HG03432 (cell line): ENCODE measurements at regions not wholly inside any gene's neighbourhood (a gene's known extent, or its start where the extent isn't known, plus 50 kb on each side); places are given as distances from the start of the nearest gene placed in this dataset.
"Not testable (repeated sequence)": the region's sequence is repeated elsewhere in the genome, so short reads cannot be mapped to it uniquely, and the experiment has no call there.

Experiments
- ATAC-seq: cut with Tn5 transposase; IDR thresholded peaks from one replicate; pipeline ENCODE4 v1.9.1; 2021; ENCODE audit warnings: mild to moderate bottlenecking, moderate library complexity; ENCODE audit not compliant: unreplicated experiment

DNA sequence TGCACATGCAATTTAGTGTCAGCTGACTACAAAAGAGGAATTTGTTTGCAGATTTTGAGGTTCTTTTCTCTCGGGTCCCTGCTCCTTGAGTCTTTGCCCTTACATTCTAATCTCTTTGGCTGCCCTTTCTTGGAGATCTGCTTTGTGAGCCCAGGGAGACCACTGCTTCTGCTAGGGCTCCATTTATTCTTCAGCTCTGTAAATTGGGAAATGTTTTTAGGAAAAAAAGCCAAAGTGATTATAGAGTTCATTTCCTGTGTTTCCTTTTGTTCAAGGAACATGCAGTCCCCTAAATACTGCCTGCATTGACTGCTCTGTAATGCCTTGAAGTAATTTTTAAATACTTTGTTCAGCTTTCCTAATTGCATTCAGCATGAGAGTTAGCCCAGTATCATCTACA, 197.4 kb downstream of the CSNK1G3 start:
- ATAC-seq: no peak

DNA sequence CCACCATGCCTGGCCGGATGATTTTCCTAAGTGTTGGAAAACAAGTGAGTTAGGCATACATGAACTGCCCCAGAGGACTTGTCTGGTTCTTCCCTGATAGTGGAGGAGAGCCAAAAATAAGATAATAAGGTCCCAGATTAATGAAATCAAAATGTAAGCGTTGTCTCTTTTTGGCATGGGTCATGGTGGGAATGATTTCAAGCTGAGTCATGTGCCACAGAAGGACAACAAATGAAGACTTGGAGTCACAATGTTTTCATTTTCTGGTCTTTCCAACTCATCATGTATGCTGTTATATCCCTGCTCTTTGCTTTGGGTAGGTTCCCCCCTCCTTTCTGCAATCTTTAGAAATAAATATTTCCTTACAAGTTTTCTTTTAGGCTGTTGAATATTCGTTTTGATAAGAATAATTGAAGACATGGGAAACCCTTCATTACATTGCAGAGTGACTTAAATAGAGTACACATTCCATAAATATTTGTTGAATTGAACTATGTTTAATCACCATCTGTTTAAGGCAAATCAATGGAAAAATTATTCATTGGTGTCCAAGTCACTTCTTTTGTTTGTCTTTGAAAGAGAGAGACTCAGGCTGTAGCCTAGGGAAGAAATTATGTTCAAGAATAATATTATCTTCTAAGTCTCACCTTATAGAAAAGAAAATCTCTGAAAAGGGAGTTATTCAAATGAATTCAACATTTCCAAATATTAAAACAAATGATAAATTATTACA, 196.3 kb downstream of the CSNK1G3 start:
- ATAC-seq: no peak

DNA sequence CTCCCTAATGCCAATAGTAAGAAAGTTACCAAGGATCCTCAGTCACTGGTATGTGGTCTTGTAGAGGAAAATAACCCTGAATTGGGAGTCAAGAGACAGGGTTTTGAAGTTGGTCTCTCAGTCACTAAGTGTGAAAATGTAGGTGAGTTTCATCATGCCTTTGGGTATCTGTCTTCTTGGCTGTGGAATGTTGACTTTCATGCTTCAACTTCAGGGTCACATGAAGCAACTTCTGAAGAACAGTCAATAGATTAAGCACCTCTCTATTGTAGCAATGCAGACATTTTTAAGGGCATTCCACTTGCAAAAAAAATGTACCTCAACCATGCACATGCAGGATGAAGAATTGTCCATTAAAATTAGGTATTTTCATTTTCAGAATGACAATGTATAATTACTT, 194.6 kb downstream of the CSNK1G3 start:
- no peak for ATAC-seq

DNA sequence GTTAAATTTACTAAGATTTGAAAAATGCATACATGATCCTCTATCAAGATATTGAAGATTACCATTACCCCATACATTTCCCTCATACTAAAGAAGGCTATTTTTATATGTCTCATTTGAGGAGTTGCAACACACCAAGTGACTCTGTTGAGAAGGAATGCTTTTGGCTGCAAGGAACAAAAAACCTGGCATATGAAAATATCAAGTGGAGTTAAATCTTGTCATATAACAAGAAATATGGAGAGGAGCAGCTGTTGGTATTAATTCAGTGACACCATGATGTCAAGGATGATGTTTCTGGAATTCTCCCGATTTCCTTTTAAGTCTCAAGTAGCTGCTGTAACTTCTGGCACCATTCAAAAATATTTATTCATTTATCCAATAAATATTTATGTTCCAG, 193.8 kb downstream of the CSNK1G3 start:
- ATAC-seq: no peak

DNA sequence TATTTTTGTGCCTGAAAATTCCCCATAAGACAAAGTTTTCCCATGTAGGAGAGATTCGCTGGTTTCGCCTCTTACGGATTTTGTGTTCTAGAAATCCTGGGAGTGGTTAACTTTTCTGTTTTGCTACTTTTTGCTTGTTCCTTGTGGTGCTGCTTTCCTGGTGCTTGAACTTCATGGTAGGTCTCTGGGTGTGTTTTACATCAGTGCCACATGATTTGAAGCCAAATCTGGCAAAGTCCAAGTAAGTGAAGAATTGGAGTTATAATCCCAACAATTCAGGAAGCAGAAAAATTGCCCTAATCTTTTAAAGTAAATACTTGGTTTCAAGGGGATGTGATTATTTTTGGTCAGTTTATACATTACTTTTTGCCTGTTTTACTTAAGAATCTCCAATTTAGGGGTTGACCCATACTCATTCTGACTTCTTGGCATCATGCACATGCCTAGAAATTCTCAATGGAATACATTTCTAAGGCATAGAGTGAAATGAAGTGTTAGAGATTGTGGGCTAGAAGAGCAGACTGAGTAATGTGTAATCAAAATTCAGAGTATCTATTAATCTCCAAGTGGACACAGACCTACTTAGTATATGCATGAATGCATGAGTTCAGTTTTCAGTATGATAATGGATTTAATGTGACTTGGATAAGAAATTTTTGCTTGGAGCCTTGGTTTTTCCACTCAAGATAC, 189.7 kb downstream of the CSNK1G3 start:
- no peak for ATAC-seq

DNA sequence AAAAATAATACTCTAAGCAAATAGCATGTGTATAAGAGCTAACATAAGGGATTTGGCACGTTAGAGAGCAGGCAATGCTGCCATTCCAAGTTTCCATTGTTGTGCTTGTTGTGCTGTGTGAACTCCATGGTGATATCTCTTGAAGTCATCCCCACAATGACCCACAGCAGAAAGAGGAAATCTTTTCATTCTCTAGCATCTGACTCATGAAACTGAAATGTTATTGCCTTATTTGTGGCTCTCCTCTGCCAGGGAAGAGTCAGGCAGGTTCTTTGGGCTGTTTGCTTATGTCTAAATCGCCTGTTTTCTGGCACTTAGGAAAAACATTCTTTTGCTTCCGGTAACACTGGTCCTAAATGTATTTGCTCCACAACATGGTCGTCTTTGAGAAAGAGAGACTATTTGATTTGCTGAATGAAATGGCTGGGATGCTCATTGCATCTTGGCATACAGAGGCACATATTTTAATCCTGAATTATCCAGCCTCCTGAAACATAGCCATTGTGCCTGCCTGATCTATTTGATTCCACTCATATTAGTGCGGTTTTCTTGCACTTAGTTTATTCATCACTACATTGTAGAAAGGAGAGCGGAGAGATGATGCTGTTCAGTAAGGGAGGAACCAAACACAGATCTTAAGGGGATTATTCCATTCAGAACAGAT, 188.8 kb downstream of the CSNK1G3 start:
- ATAC-seq: no peak

DNA sequence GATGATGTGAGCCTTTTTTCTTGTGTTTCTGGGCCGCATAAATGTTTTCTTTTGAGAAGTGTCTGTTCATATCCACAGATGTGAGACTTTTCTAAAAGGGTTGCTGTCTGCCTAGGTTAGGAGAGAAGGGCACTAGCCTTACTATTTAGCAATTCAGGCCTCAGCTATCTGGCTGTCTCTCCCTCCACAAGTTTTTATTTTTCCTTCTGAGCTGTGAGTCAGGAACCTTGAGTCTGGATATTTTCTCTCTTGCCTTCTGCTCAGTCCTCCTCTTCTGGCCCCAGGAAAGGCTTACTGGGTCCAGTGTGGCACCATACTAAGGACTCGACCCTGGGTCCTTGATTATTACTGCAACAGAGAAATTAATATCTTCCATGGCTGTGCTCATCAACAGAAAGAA, 187.6 kb downstream of the CSNK1G3 start:
- no peak for ATAC-seq

DNA sequence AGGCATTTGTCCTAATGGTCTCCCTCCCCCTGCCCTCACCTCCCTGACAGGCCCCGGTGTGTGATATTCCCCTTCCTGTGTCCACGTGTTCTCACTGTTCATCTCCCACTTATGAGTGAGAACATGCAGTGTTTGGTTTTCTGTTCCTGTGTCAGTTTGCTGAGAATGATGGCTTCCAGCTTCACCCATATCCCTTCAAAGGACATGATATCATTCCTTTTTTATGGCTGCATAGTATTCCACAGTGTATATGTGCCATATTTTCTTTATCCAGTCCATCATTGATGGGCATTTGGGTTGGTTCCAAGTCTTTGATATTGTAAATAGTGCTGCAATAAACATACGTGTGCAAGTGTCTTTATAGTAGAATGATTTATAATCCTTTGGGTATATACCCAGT, 187.0 kb downstream of the CSNK1G3 start:
- ATAC-seq: not testable (repeated sequence)

DNA sequence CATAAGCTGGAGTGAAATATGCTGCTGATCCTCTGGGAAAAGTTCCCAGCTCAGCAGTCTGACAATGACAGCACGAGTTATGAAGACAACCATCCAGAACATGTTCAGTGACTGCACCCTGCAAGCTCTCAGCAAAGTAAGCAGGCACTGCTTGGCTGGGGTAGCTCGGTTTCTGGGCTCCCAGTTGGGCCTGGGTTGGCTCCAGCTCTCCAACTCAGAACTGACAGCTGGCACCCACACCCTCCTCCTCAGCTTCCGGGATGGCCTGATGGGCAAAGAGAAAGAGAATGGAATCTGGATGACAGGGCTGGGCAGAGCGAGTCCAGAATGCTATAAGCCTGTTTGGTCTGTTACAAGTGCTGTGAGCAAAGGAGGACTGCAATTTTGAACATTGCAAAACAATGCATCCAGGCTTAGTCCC, 185.0 kb downstream of the CSNK1G3 start:
- no peak for ATAC-seq

DNA sequence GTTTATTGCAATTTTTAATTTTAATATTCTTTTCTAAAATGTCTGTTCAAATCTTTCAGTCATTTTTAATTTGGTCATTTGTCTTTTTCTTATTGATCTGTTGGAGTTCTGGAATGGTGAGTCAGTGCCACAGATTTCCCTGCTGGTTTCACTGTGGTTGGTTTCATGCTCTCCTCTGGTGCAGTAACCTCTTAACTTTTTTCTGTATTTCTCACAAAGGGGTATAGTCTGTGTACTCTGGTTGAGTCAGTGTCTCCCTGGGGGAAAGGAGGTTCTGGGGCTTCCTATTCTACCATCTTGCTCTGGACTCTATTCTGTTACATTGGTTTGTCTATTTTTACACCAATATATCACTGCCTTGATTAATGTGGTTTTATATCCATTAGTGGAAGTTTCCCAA, 178.8 kb downstream of the CSNK1G3 start:
- ATAC-seq: peak; percentile 44

DNA sequence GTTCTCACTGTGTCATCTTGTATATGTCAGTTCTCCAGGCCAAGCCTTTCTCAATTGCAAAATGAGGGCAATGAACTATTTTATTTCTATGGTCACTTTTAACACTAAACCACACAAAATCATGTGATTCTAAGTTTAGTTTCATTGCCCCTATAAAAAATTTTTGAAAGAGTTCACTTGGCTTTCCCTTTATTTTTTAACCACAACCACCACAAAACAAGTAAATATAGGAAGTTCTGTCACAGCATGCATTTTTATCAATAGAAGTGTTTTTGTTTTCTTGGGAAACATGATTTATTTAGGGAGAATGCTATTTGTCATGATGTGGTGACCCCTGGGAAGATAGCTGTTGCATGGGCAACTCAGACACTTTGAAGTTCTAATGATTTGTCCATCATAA, 169.1 kb downstream of the CSNK1G3 start:
- ATAC-seq: no peak

DNA sequence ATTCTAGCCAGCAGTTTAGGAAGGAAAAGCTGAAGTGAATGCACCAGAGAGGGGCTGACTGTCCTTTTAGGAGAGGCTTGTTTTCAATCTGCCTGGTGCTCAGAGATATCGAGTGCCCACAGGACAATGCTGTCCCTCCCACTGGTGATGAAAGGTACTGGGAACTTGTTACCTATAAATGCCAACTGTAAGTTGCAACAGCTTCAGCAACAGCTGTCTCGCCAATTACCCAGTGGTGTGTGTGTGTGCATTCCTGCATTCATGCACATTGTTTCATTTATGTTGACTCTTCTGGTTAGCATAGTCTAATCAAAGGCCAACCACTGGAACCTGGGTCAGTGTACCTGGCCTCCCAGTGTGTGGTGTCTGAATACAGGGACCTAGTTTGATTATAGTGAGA, 161.1 kb downstream of the CSNK1G3 start:
- no peak for ATAC-seq

DNA sequence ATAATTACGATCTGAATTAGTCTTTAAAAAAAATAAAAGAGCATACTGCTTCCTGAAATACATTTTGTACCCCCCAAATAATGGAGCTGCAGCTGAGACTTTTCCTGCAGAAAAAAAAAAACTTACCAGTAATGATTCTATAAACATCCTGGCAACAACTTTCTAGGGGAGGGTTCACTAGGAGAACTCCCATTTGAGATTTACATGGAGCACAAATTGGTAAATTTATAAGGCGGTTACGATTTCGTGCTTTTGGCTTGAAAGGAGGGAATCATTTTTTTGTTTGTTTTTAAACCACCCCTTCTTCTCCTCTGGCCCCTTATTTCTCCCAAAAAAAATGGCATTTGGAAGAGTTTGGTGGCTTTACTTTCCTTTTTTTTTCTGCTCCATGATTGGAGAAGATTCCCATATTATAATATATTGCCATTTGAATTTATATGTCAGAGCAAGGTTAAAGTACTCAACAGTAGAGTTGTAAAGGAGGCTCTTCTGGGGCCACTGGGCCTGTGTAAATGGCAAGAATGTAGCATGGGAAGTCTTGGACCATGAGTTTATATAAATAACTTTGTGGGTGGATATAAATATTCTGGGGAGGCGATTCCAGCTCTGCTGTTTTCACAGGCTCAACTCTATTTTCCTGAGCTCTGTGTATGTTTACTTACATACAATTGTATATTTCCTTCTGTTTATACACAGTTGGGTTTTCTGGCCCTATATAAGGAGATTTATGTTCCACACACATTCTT, 159.9 kb downstream of the CSNK1G3 start:
- no peak for ATAC-seq

DNA sequence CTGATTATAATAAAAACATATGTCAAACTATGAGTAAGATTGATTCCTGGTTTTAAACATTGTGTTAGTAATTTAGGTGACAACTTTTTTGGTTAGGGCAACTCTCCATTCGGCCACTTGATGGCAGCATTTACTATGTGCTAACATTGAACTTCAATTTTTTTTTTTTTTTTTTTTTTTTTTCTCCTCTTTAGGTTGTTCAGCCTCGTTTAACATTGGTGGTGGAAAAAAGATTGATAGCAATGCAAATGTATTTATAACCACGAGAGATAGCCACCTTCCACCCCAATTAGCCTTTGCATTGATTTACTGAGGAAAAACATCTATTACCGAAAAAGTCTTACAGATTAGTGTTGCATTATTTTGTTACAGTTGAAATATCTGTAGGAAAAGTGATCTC, 159.1 kb downstream of the CSNK1G3 start:
- ATAC-seq: peak; percentile 58
